Upper lobe of left lung (tissue), 4 donors: ENCODE measurements at regions not wholly inside any gene's neighbourhood (a gene's known extent, or its start where the extent isn't known, plus 50 kb on each side); places are given as distances from the start of the nearest gene placed in this dataset.

ENCODE experiments used
- CTCF ChIP-seq, 6 experiments: fragments of 450-650 bp in 4 of 6; fragments of 200-600 bp in 2 of 6; sonication (generic) in 2 of 6; IDR thresholded peaks; one replicate each; pipeline ENCODE4 v1.5.1; 2016 to 2019; ENCODE audit warnings: antibody characterized with exemption in 6 of 6
- EP300 ChIP-seq, 4 donors: sonication (generic); formaldehyde crosslinking; IDR thresholded peaks; one replicate each; pipeline ENCODE4 v1.5.1; 2017; ENCODE audit warnings: antibody characterized with exemption in 4 of 4, control low read depth in 2 of 4
- POLR2A ChIP-seq, 4 donors: fragments of 450-650 bp; IDR thresholded peaks; one replicate each; pipeline ENCODE4 v1.5.1; 2016 to 2017; ENCODE audit warnings: antibody characterized with exemption in 4 of 4, mild to moderate bottlenecking in 2 of 4
- POLR2AphosphoS5 ChIP-seq, 2 donors: sonication (generic); formaldehyde crosslinking; IDR thresholded peaks; one replicate each; pipeline ENCODE4 v1.5.1; 2017; ENCODE audit warnings: antibody characterized with exemption in 2 of 2

DNA sequence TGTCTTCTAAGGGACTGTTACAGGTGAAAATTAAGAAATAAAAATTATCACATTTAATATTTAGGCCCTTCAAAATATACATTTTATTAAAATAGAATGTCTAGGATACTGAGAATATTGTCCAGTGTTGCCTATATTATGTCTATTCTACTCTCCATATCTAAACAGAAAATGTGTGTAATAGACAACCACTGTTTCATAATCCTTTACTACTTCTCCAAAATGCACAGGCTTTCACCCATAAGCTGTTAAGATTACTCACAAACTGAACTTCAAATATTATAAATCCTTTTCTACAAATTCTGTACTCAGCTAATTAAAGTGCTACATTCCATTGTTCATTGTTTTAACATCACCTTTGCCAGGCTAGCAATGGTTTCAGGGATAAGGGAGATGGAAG, 56.7 kb upstream of the TFEC start:
- no peak for TF ChIP-seq CTCF (IDR thresholded peaks at IDR 0.05)
- no peak for TF ChIP-seq POLR2A (IDR thresholded peaks at IDR 0.05)
- TF ChIP-seq EP300 (IDR thresholded peaks at IDR 0.05): no peak
- no peak for TF ChIP-seq POLR2AphosphoS5 (IDR thresholded peaks at IDR 0.05)
